ENCODE measurements at regions not wholly inside any gene's neighbourhood (a gene's known extent, or its start where the extent isn't known, plus 50 kb on each side); places are given as distances from the start of the nearest gene placed in this dataset.

DNA sequence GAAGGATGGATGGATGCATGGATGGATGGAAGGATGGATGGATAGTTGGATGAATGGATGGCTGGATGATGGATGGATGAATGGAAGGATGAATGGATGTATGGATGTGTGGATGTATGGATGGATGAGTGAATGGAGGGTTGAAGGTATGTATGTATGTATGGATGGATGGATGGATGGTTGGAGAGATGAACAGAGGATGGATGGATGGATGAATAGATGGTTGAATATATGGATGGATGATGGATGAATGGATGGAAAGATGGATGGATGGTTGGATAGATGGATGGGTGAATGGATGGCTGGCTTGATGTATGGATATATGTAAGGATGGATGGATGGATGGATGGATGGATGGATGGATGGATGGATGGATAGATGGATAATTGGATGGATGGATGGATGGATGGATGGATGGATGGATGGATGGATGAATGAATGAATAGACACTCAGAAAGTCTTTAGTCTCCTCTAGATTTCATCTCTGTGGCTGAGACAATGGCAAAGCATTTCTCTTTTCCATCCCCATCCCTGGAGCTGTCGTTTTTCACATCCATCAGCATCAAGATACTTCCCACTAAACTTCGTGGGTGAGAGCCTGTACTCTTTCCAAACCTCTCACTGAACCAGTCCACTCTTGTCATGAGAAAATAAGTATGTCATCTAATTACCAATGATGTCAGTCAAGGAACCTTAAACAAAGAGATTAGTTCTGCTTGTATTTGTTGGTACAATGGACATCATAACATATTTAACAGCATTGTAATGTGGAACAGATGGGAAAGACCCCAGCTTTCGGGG is 74.8 kb upstream of the CLMN start:
- CTCF ChIA-PET, result no interaction called here
- TF ChIP-seq, protein P1, sequence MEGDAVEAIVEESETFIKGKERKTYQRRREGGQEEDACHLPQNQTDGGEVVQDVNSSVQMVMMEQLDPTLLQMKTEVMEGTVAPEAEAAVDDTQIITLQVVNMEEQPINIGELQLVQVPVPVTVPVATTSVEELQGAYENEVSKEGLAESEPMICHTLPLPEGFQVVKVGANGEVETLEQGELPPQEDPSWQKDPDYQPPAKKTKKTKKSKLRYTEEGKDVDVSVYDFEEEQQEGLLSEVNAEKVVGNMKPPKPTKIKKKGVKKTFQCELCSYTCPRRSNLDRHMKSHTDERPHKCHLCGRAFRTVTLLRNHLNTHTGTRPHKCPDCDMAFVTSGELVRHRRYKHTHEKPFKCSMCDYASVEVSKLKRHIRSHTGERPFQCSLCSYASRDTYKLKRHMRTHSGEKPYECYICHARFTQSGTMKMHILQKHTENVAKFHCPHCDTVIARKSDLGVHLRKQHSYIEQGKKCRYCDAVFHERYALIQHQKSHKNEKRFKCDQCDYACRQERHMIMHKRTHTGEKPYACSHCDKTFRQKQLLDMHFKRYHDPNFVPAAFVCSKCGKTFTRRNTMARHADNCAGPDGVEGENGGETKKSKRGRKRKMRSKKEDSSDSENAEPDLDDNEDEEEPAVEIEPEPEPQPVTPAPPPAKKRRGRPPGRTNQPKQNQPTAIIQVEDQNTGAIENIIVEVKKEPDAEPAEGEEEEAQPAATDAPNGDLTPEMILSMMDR (IDR thresholded peaks at IDR 0.05), result no peak

DNA sequence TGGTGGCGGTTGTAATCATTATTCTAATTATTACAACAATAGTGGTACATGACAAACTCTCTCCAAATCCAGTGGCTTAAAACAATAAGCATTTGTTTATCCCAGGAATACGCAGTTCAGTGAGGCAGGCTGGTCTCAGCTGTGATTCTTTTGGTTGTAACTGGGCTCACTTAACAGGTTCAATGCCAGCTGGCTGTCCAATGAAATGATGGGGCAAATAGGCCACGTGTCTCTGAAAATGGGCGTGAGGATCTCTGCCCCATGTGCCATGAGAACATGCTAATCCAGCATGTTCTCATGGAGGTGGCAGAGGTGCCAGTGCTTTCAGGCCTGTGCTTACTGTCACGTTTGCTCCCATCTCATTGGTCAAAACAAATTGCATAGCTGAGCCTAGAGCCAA is 73.1 kb upstream of the CLMN start:
- POLR2A ChIA-PET, result no interaction called here
- Histone ChIP-seq H3K4me1 (ENCODE audit: insufficient read depth, low read length) (no peaks in the 10 kb centered on the region), H3K9me3 (ENCODE audit: control insufficient read depth in 1 of 2, insufficient read depth in 1 of 2, low read length in 2 of 2) (peaks cover 0 to 7% of the 10 kb centered on the region in 2 experiments), H3K27me3 (ENCODE audit: control insufficient read depth in 1 of 2, insufficient read depth in 2 of 2, low read length in 2 of 2) (peaks cover 0 to 5% of the 10 kb centered on the region in 2 experiments), H3K4me3 (ENCODE audit: low read length) (no peak overlapping the region), H3K27ac (ENCODE audit: low read depth in 1 of 2, low read length in 2 of 2) (no peak overlapping the region), H3K36me3 (ENCODE audit: insufficient read depth, low read length) (no peaks in the 10 kb centered on the region)
- Mint-ChIP-seq H3K27ac (no peak overlapping the region), H3K9me3 (no peaks in the 10 kb centered on the region), H3K36me3 (ENCODE audit: low read depth) (no peaks in the 10 kb centered on the region), H3K4me3 (no peak overlapping the region), H3K4me1 (ENCODE audit: low read depth) (no peaks in the 10 kb centered on the region), H3K27me3 (no peaks in the 10 kb centered on the region)
- DNase-seq (no peak), ATAC-seq (ENCODE audit: poor library complexity) (no peak)
- CTCF ChIA-PET, result no interaction called here
- intact Hi-C loops (cut with DNase I, micrococcal nuclease), result no loop called here
- TF ChIP-seq, protein P1 (IDR thresholded peaks at IDR 0.05), result no peak

More for the DNA sequence above, 74.8 kb upstream of the CLMN start:
- POLR2A ChIA-PET, result no interaction called here
- DNase-seq, result no peak
- peaks cover 0 to 3% of the 10 kb centered on the region in 2 experiments for H3K27me3 ChIP-seq (ENCODE audit: control insufficient read depth in 1 of 2, insufficient read depth in 2 of 2, low read length in 2 of 2)
- H3K4me3 Mint-ChIP-seq, result no peak overlapping the region
- no peaks in the 10 kb centered on the region for H3K27me3 Mint-ChIP-seq
- no peaks in the 10 kb centered on the region for H3K4me1 ChIP-seq (ENCODE audit: insufficient read depth, low read length)
- no peak overlapping the region for H3K27ac ChIP-seq (ENCODE audit: low read depth in 1 of 2, low read length in 2 of 2)
- H3K9me3 Mint-ChIP-seq, result no peaks in the 10 kb centered on the region
- no peak overlapping the region for H3K27ac Mint-ChIP-seq
- no peak overlapping the region for H3K4me3 ChIP-seq (ENCODE audit: low read length)
- H3K36me3 Mint-ChIP-seq (ENCODE audit: low read depth), result no peaks in the 10 kb centered on the region
- no peaks in the 10 kb centered on the region for H3K36me3 ChIP-seq (ENCODE audit: insufficient read depth, low read length)
- no peak for ATAC-seq (ENCODE audit: poor library complexity)
- intact Hi-C loops (cut with DNase I, micrococcal nuclease), result no loop called here
- no peaks in the 10 kb centered on the region for H3K4me1 Mint-ChIP-seq (ENCODE audit: low read depth)
- peaks cover 0 to 7% of the 10 kb centered on the region in 2 experiments for H3K9me3 ChIP-seq (ENCODE audit: control insufficient read depth in 1 of 2, insufficient read depth in 1 of 2, low read length in 2 of 2)

DNA sequence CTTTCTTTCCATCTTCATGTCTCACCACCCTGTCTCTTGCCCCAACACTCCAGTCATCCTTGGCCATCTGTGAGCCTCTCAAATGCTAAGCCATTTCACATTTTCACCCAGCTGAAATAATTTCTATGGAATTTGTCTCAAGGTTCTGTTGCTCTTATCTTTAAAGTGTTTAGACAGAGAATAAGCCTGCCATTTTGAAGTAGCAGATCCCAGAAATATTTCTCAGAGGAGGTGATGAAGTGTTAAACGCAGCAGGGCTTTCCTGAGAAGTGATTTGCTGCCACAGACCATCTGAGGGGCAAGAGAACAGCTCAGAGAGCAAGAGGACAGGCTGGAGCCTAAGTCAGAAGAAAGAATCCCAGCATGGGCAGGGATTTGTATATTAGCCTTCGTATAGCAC is 71.6 kb upstream of the CLMN start:
- Mint-ChIP-seq H3K9me3 (no peaks in the 10 kb centered on the region), H3K27ac (no peak overlapping the region)

More for the DNA sequence above, 71.6 kb upstream of the CLMN start:
- TF ChIP-seq, protein P1 (IDR thresholded peaks at IDR 0.05), result no peak
- intact Hi-C loops (cut with DNase I, micrococcal nuclease), result no loop called here
- DNase-seq, result no peak
- Mint-ChIP-seq H3K4me1 (ENCODE audit: low read depth) (no peaks in the 10 kb centered on the region), H3K27me3 (peaks cover 9% of the 10 kb centered on the region), H3K4me3 (no peak overlapping the region), H3K36me3 (ENCODE audit: low read depth) (no peaks in the 10 kb centered on the region)
- CTCF ChIA-PET, result no interaction called here
- Histone ChIP-seq H3K9me3 (ENCODE audit: control insufficient read depth in 1 of 2, insufficient read depth in 1 of 2, low read length in 2 of 2) (peaks cover 0 to 7% of the 10 kb centered on the region in 2 experiments), H3K36me3 (ENCODE audit: insufficient read depth, low read length) (no peaks in the 10 kb centered on the region), H3K4me3 (ENCODE audit: low read length) (no peak overlapping the region), H3K27ac (ENCODE audit: low read depth in 1 of 2, low read length in 2 of 2) (no peak overlapping the region), H3K4me1 (ENCODE audit: insufficient read depth, low read length) (no peaks in the 10 kb centered on the region), H3K27me3 (ENCODE audit: control insufficient read depth in 1 of 2, insufficient read depth in 2 of 2, low read length in 2 of 2) (peaks cover 0 to 5% of the 10 kb centered on the region in 2 experiments)
- POLR2A ChIA-PET, result no interaction called here
- ATAC-seq (ENCODE audit: poor library complexity), result no peak

Data from CD4-positive, alpha-beta T cell (primary cell).